HL-60 (cell line): ENCODE measurements at regions not wholly inside any gene's neighbourhood (a gene's known extent, or its start where the extent isn't known, plus 50 kb on each side); places are given as distances from the start of the nearest gene placed in this dataset.
"Not testable (repeated sequence)": the region's sequence is repeated elsewhere in the genome, so short reads cannot be mapped to it uniquely, and the experiment has no call there.

Source experiments
- GABPA ChIP-seq: IDR thresholded peaks from 2 replicates; pipeline ENCODE4 v1.6.1; 2012; ENCODE audit warnings: low read depth
- POLR2AphosphoS5 ChIP-seq: IDR thresholded peaks from 2 replicates; pipeline ENCODE4 v1.6.1; 2012; ENCODE audit warnings: low read depth
- SPI1 ChIP-seq: IDR thresholded peaks from 2 replicates; pipeline ENCODE4 v1.6.1; 2012; ENCODE audit warnings: low read depth, mild to moderate bottlenecking, borderline replicate concordance
- TF ChIP-seq, protein P1 (sequence below): IDR thresholded peaks from one replicate; pipeline ENCODE4 v1.5.1; 2011; ENCODE audit warnings: low read length, control low read depth, inconsistent platforms; ENCODE audit not compliant: insufficient read depth

DNA sequence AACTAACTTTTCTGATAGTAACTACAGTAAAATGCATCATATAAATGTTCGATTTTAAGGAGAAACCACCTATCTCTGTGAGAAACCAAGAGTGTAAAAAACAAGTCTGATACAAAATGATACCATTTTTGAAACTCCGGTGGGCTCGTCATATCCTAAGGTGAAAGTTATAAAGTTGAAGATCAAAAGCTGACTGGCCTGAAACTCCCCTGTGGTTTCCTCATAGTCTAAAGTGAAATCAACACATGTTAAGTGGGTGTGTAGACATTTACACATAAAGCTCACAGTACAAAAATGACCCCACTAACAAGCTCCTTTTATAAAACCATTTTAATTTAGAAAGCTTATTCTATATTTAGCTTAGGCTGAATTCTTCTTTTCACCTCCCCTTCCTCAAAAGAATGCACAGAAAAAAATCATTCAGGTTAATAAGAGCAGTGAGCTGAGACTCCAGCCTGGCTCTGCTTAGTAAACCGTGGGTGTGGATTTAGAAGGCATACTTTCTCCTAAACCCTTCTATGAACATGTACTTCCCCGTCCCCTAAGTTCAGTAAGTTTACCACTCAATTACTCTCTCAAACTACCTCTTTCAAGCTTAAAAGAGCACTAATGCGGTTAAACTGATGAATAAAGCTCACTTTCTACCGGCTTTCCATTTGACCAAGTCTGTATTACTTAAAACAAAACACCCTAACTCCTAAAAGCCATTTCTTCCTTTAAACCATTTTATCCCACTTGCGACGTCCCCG, 57.9 kb upstream of the GOLGA8N start:
- TF ChIP-seq, protein P1, sequence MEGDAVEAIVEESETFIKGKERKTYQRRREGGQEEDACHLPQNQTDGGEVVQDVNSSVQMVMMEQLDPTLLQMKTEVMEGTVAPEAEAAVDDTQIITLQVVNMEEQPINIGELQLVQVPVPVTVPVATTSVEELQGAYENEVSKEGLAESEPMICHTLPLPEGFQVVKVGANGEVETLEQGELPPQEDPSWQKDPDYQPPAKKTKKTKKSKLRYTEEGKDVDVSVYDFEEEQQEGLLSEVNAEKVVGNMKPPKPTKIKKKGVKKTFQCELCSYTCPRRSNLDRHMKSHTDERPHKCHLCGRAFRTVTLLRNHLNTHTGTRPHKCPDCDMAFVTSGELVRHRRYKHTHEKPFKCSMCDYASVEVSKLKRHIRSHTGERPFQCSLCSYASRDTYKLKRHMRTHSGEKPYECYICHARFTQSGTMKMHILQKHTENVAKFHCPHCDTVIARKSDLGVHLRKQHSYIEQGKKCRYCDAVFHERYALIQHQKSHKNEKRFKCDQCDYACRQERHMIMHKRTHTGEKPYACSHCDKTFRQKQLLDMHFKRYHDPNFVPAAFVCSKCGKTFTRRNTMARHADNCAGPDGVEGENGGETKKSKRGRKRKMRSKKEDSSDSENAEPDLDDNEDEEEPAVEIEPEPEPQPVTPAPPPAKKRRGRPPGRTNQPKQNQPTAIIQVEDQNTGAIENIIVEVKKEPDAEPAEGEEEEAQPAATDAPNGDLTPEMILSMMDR: not testable (repeated sequence)
- not testable (repeated sequence) for TF ChIP-seq POLR2AphosphoS5, GABPA, SPI1
